ENCODE measurements at regions not wholly inside any gene's neighbourhood (a gene's known extent, or its start where the extent isn't known, plus 50 kb on each side); places are given as distances from the start of the nearest gene placed in this dataset.

DNA sequence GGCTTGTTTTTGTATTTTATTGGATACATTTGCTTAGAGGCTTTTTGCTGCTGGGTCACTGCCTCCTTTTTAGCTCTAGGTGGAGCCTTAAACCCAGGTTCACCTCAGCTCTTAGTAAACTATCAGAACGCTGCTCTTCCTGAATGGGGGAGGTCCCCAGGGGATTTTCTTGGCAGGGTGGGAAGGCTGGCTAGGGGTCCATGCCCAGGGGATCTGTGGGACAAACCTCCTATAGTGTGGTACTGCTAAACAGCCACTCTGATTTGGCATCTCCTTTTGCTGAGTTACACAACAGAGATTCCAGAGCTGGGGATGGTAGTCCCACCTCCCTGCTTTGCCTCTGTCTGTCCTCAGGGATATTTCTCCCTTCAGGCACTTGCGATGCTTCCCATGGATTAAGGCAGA, 204.9 kb downstream of the ZIC5 start:
- ATAC-seq (ENCODE audit: insufficient read depth, low read depth) (no peak), DNase-seq (no peak)
- H3K27ac ChIP-seq (ENCODE audit: low read length), result no peak overlapping the region
- H2AFZ ChIP-seq (ENCODE audit: low read depth, low read length), result no peak overlapping the region
- H3K4me2 ChIP-seq (ENCODE audit: insufficient read depth, low read length), result no peak overlapping the region
- H3K36me3 ChIP-seq (ENCODE audit: insufficient read depth, low read length), result no peaks in the 10 kb centered on the region
- no peaks in the 10 kb centered on the region for H3K79me2 ChIP-seq (ENCODE audit: insufficient read depth, low read length)
- H4K20me1 ChIP-seq (ENCODE audit: insufficient read depth, low read length), result no peaks in the 10 kb centered on the region
- peaks cover 24% of the 10 kb centered on the region for H3K9me3 ChIP-seq (ENCODE audit: insufficient read depth, low read length, severe bottlenecking)
- H3K9ac ChIP-seq (ENCODE audit: low read depth, low read length), result no peak overlapping the region
- no peaks in the 10 kb centered on the region for H3K27me3 ChIP-seq (ENCODE audit: insufficient read depth, low read length, poor library complexity)
- H3K4me1 ChIP-seq (ENCODE audit: insufficient read depth, low read length), result no peaks in the 10 kb centered on the region
- no peak overlapping the region for H3K4me3 ChIP-seq (ENCODE audit: low read depth in 1 of 2, low read length in 2 of 2)
- TF ChIP-seq EZH2 (IDR thresholded peaks at IDR 0.05; ENCODE audit: borderline replicate concordance, low read depth, low read length, severe bottlenecking), result no peak

DNA sequence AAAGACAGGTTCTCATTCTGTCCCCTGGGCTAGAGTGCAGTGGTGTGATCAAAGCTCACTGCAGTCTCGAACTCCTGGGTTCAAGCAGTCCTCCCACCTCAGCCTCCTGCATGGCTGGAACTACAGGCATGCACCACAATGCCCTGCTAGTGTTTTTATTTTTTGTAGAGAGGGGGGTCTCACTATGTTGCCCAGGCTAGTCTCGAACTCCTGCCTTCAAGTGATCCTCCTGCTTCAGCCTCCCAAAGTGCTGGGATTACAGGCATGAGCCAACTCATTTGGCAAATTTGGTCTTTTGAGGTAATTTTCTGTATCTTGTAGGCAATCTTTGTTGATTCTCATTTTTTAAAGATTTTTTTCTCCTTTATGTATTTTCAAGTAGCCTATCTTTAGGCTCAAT, 205.7 kb downstream of the ZIC5 start:
- H3K4me1 ChIP-seq (ENCODE audit: insufficient read depth, low read length), result no peaks in the 10 kb centered on the region
- peaks cover 24% of the 10 kb centered on the region for H3K9me3 ChIP-seq (ENCODE audit: insufficient read depth, low read length, severe bottlenecking)
- H3K79me2 ChIP-seq (ENCODE audit: insufficient read depth, low read length), result no peaks in the 10 kb centered on the region
- no peak for ATAC-seq (ENCODE audit: insufficient read depth, low read depth)
- no peaks in the 10 kb centered on the region for H4K20me1 ChIP-seq (ENCODE audit: insufficient read depth, low read length)
- TF ChIP-seq, protein P1, sequence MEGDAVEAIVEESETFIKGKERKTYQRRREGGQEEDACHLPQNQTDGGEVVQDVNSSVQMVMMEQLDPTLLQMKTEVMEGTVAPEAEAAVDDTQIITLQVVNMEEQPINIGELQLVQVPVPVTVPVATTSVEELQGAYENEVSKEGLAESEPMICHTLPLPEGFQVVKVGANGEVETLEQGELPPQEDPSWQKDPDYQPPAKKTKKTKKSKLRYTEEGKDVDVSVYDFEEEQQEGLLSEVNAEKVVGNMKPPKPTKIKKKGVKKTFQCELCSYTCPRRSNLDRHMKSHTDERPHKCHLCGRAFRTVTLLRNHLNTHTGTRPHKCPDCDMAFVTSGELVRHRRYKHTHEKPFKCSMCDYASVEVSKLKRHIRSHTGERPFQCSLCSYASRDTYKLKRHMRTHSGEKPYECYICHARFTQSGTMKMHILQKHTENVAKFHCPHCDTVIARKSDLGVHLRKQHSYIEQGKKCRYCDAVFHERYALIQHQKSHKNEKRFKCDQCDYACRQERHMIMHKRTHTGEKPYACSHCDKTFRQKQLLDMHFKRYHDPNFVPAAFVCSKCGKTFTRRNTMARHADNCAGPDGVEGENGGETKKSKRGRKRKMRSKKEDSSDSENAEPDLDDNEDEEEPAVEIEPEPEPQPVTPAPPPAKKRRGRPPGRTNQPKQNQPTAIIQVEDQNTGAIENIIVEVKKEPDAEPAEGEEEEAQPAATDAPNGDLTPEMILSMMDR (IDR thresholded peaks at IDR 0.05; ENCODE audit: borderline replicate concordance, extremely low read depth, low read length, poor library complexity, severe bottlenecking), result no peak
- no peaks in the 10 kb centered on the region for H3K27me3 ChIP-seq (ENCODE audit: insufficient read depth, low read length, poor library complexity)
- no peaks in the 10 kb centered on the region for H3K36me3 ChIP-seq (ENCODE audit: insufficient read depth, low read length)
- H3K4me2 ChIP-seq (ENCODE audit: insufficient read depth, low read length), result no peak overlapping the region
- no peak overlapping the region for H3K4me3 ChIP-seq (ENCODE audit: low read depth in 1 of 2, low read length in 2 of 2)
- no peak overlapping the region for H3K9ac ChIP-seq (ENCODE audit: low read depth, low read length)
- H3K27ac ChIP-seq (ENCODE audit: low read length), result no peak overlapping the region
- DNase-seq, result no peak
- H2AFZ ChIP-seq (ENCODE audit: low read depth, low read length), result no peak overlapping the region

DNA sequence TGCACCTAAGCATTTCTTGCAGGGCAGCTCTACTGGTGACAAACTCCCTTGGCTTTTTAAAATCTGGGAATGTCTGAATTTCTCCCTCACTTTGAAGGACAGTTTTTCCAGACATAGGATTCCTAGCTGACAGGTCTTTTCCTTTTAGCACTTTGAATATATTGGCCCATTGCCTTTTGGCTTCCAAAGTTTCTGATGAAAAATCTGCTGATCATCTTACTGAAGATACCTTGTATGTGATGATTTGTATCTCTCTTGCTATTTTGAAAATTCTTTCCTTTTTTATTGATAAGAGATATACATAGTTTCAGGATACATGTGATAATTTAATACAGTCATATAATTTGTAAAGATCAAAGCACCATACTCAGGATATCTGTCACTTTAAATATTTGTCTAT, 211.1 kb downstream of the ZIC5 start:
- Histone ChIP-seq H3K4me1 (ENCODE audit: insufficient read depth, low read length) (peaks cover 6% of the 10 kb centered on the region), H2AFZ (ENCODE audit: low read depth, low read length) (no peak overlapping the region), H3K27ac (ENCODE audit: low read length) (no peak overlapping the region), H3K9me3 (ENCODE audit: insufficient read depth, low read length, severe bottlenecking) (peaks cover 14% of the 10 kb centered on the region), H3K27me3 (ENCODE audit: insufficient read depth, low read length, poor library complexity) (no peaks in the 10 kb centered on the region), H3K9ac (ENCODE audit: low read depth, low read length) (no peak overlapping the region), H4K20me1 (ENCODE audit: insufficient read depth, low read length) (no peaks in the 10 kb centered on the region), H3K4me3 (ENCODE audit: low read depth in 1 of 2, low read length in 2 of 2) (no peak overlapping the region), H3K79me2 (ENCODE audit: insufficient read depth, low read length) (no peaks in the 10 kb centered on the region), H3K36me3 (ENCODE audit: insufficient read depth, low read length) (no peaks in the 10 kb centered on the region), H3K4me2 (ENCODE audit: insufficient read depth, low read length) (no peak overlapping the region)
- TF ChIP-seq, protein P1 (IDR thresholded peaks at IDR 0.05; ENCODE audit: borderline replicate concordance, extremely low read depth, low read length, poor library complexity, severe bottlenecking), result no peak
- TF ChIP-seq EZH2 (IDR thresholded peaks at IDR 0.05; ENCODE audit: borderline replicate concordance, low read depth, low read length, severe bottlenecking), result no peak
- ATAC-seq (ENCODE audit: insufficient read depth, low read depth) (no peak), DNase-seq (no peak)

DNA sequence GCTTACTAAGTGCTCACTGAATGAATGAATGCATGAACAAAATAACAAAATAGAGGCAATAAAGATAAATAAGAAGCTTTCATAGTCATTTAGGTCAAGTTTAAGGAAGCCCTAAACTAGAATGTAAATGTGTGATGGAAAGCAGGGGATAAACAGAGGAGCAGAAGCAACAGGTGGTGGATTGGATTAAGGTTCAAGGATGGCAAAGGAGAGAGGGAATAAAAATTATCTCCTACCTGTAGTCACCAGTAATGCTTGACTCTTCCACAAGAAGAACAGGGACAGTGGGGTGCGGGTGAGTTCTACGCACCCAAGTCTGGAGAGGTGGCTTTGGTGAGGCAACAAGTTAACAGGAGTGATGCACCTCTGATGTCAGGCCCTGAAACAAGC, 212.4 kb downstream of the ZIC5 start:
- Histone ChIP-seq H2AFZ (ENCODE audit: low read depth, low read length) (no peak overlapping the region), H3K4me1 (ENCODE audit: insufficient read depth, low read length) (peaks cover 6% of the 10 kb centered on the region), H3K9me3 (ENCODE audit: insufficient read depth, low read length, severe bottlenecking) (peaks cover 3% of the 10 kb centered on the region), H3K79me2 (ENCODE audit: insufficient read depth, low read length) (no peaks in the 10 kb centered on the region), H3K36me3 (ENCODE audit: insufficient read depth, low read length) (no peaks in the 10 kb centered on the region), H4K20me1 (ENCODE audit: insufficient read depth, low read length) (no peaks in the 10 kb centered on the region), H3K27me3 (ENCODE audit: insufficient read depth, low read length, poor library complexity) (no peaks in the 10 kb centered on the region), H3K9ac (ENCODE audit: low read depth, low read length) (no peak overlapping the region), H3K27ac (ENCODE audit: low read length) (no peak overlapping the region), H3K4me3 (ENCODE audit: low read depth in 1 of 2, low read length in 2 of 2) (no peak overlapping the region), H3K4me2 (ENCODE audit: insufficient read depth, low read length) (no peak overlapping the region)
- TF ChIP-seq EZH2 (IDR thresholded peaks at IDR 0.05; ENCODE audit: borderline replicate concordance, low read depth, low read length, severe bottlenecking), result no peak
- TF ChIP-seq, protein P1 (IDR thresholded peaks at IDR 0.05; ENCODE audit: borderline replicate concordance, extremely low read depth, low read length, poor library complexity, severe bottlenecking), result no peak
- no peak for DNase-seq
- ATAC-seq (ENCODE audit: insufficient read depth, low read depth), result no peak
